WTC11 (cell line): ENCODE measurements at regions not wholly inside any gene's neighbourhood (a gene's known extent, or its start where the extent isn't known, plus 50 kb on each side); places are given as distances from the start of the nearest gene placed in this dataset.

ENCODE experiments used
- ATAC-seq: fragments of 200-7000 bp; cut with Tn5 transposase; 2 replicates; pipeline ENCODE4 v1.10.0; 2021; ENCODE audit warnings: mild to moderate bottlenecking, moderate library complexity
- CTCF ChIA-PET: fragments of 300-600 bp; sonication (Branson Sonifier 250); formaldehyde crosslinking; loops from one replicate; lab custom pipeline; 2021; ENCODE audit warnings: antibody characterized with exemption; lab: Charles Lee
- POLR2A ChIA-PET: fragments of 350-600 bp; sonication (Branson Sonifier 250); formaldehyde crosslinking; loops from one replicate; lab custom pipeline; 2021; ENCODE audit warnings: antibody characterized with exemption; lab: Charles Lee
- DNase-seq: peaks from one replicate; pipeline ENCODE4 v3.0.0; 2021; ENCODE audit warnings: low spot score
- H3K27ac Mint-ChIP-seq: 2 replicates; pipeline ENCODE4 v1.8.0; 2021; ENCODE audit warnings: mixed read lengths
- H3K27me3 Mint-ChIP-seq: 2 replicates; pipeline ENCODE4 v1.8.0; 2021; ENCODE audit warnings: low read depth, mild to moderate bottlenecking, moderate library complexity, mixed read lengths
- H3K36me3 Mint-ChIP-seq: 2 replicates; pipeline ENCODE4 v1.8.0; 2021; ENCODE audit warnings: mixed read lengths
- H3K4me1 Mint-ChIP-seq: 2 replicates; pipeline ENCODE4 v1.8.0; 2022; ENCODE audit warnings: mixed read lengths
- H3K4me3 Mint-ChIP-seq: 2 replicates; pipeline ENCODE4 v1.8.0; 2021; ENCODE audit warnings: mild to moderate bottlenecking, moderate library complexity, mixed read lengths
- H3K9me3 Mint-ChIP-seq: 2 replicates; pipeline ENCODE4 v1.8.0; 2021; ENCODE audit warnings: mixed read lengths
- ATF3 ChIP-seq: sonication (generic); formaldehyde crosslinking; conservative IDR thresholded peaks from 2 replicates; pipeline ENCODE4 v1.8.1; 2022; ENCODE audit warnings: mild to moderate bottlenecking, missing genetic modification reagents
- FOXJ3 ChIP-seq: sonication (generic); formaldehyde crosslinking; IDR thresholded peaks from 2 replicates; pipeline ENCODE4 v1.9.0; 2021; ENCODE audit warnings: missing genetic modification reagents, mild to moderate bottlenecking, borderline replicate concordance
- FOXK1 ChIP-seq: sonication (generic); formaldehyde crosslinking; IDR thresholded peaks from 2 replicates; pipeline ENCODE4 v1.8.0; 2022; ENCODE audit warnings: mild to moderate bottlenecking, moderate library complexity, missing genetic modification reagents
- IRF1 ChIP-seq: sonication (generic); formaldehyde crosslinking; IDR thresholded peaks from 2 replicates; pipeline ENCODE4 v1.8.0; 2023; ENCODE audit warnings: missing genetic modification reagents
- KAT7 ChIP-seq: sonication (generic); formaldehyde crosslinking; IDR thresholded peaks from 2 replicates; pipeline ENCODE4 v1.8.1; 2023; ENCODE audit warnings: missing genetic modification reagents, mild to moderate bottlenecking, borderline replicate concordance
- MAX ChIP-seq: sonication (generic); formaldehyde crosslinking; IDR thresholded peaks from 2 replicates; pipeline ENCODE4 v1.8.0; 2022; ENCODE audit warnings: mild to moderate bottlenecking, missing genetic modification reagents
- MXD4 ChIP-seq: fragments of 250-450 bp; sonication (Bioruptor Pico); IDR thresholded peaks from 2 replicates; pipeline ENCODE4 v1.8.0; 2021; ENCODE audit warnings: mild to moderate bottlenecking, moderate library complexity, borderline replicate concordance
- NFATC4 ChIP-seq: fragments of 250-450 bp; sonication (Bioruptor Pico); IDR thresholded peaks from 2 replicates; pipeline ENCODE4 v1.9.0; 2021; ENCODE audit warnings: mild to moderate bottlenecking
- NFE2L1 ChIP-seq: sonication (generic); formaldehyde crosslinking; IDR thresholded peaks from 2 replicates; pipeline ENCODE4 v1.8.1; 2023; ENCODE audit warnings: missing genetic modification reagents
- NFYB ChIP-seq: sonication (generic); formaldehyde crosslinking; conservative IDR thresholded peaks from 2 replicates; pipeline ENCODE4 v1.8.0; 2022; ENCODE audit warnings: low read depth, missing genetic modification reagents
- NR1H2 ChIP-seq: sonication (generic); formaldehyde crosslinking; IDR thresholded peaks from 2 replicates; pipeline ENCODE4 v1.9.0; 2021; ENCODE audit warnings: mild to moderate bottlenecking, moderate library complexity, missing genetic modification reagents
- OVOL2 ChIP-seq: fragments of 250-450 bp; sonication (Bioruptor Pico); IDR thresholded peaks from 2 replicates; pipeline ENCODE4 v1.9.0; 2021; ENCODE audit warnings: mild to moderate bottlenecking, borderline replicate concordance
- PRRX2 ChIP-seq: fragments of 250-450 bp; sonication (Bioruptor Pico); IDR thresholded peaks from 2 replicates; pipeline ENCODE4 v1.8.0; 2021; ENCODE audit warnings: mild to moderate bottlenecking
- RORB ChIP-seq: fragments of 250-450 bp; sonication (Bioruptor Pico); IDR thresholded peaks from 2 replicates; pipeline ENCODE4 v1.9.0; 2021; ENCODE audit warnings: mild to moderate bottlenecking
- SMAD3 ChIP-seq: sonication (generic); formaldehyde crosslinking; IDR thresholded peaks from 2 replicates; pipeline ENCODE4 v1.8.0; 2022; ENCODE audit warnings: missing genetic modification reagents, mild to moderate bottlenecking, borderline replicate concordance
- ZBTB43 ChIP-seq: sonication (generic); formaldehyde crosslinking; IDR thresholded peaks from 2 replicates; pipeline ENCODE4 v1.8.1; 2023; ENCODE audit warnings: mild to moderate bottlenecking, missing genetic modification reagents
- ZNF121 ChIP-seq: sonication (generic); formaldehyde crosslinking; IDR thresholded peaks from 2 replicates; pipeline ENCODE4 v1.8.0; 2023; ENCODE audit warnings: missing genetic modification reagents
- ZNF232 ChIP-seq: sonication (generic); formaldehyde crosslinking; IDR thresholded peaks from 2 replicates; pipeline ENCODE4 v1.8.0; 2022; ENCODE audit warnings: mild to moderate bottlenecking, missing genetic modification reagents
- ZNF263 ChIP-seq: sonication (generic); formaldehyde crosslinking; IDR thresholded peaks from 2 replicates; pipeline ENCODE4 v1.8.1; 2022; ENCODE audit warnings: low read depth, mild to moderate bottlenecking, moderate library complexity, missing genetic modification reagents
- ZNF423 ChIP-seq: fragments of 250-450 bp; sonication (Bioruptor Pico); IDR thresholded peaks from 2 replicates; pipeline ENCODE4 v2.1.2; 2022; ENCODE audit warnings: mild to moderate bottlenecking, moderate library complexity
- ZNF671 ChIP-seq: fragments of 250-450 bp; sonication (Bioruptor Pico); IDR thresholded peaks from 2 replicates; pipeline ENCODE4 v1.8.0; 2021; ENCODE audit warnings: mild to moderate bottlenecking
- ZSCAN18 ChIP-seq: fragments of 250-450 bp; sonication (Bioruptor Pico); IDR thresholded peaks from 2 replicates; pipeline ENCODE4 v2.1.2; 2022; ENCODE audit warnings: mild to moderate bottlenecking, moderate library complexity

- Mint-ChIP-seq H3K27ac (no peak overlapping the region), H3K36me3 (no peaks in the 10 kb centered on the region), H3K9me3 (no peaks in the 10 kb centered on the region), H3K4me3 (no peak overlapping the region), H3K27me3 (no peaks in the 10 kb centered on the region), H3K4me1 (peaks cover 26% of the 10 kb centered on the region)
- CTCF ChIA-PET = no interaction called here
- no peak for ATAC-seq
- TF ChIP-seq ZSCAN18 (CRISPR knock-in tag) (no peak), MXD4 (CRISPR knock-in tag) (no peak), NFYB (CRISPR knock-in tag) (no peak), ZNF423 (CRISPR knock-in tag) (no peak), ZBTB43 (CRISPR knock-in tag) (no peak), SMAD3 (CRISPR knock-in tag) (no peak), NR1H2 (CRISPR knock-in tag) (no peak), NFATC4 (CRISPR knock-in tag) (no peak), FOXJ3 (CRISPR knock-in tag) (no peak), IRF1 (CRISPR knock-in tag) (no peak), OVOL2 (CRISPR knock-in tag) (no peak), KAT7 (CRISPR knock-in tag) (no peak), ZNF121 (CRISPR knock-in tag) (no peak)
- POLR2A ChIA-PET = interaction anchor here (0.6 kb wide), 1 partner anchor 367 kb away, joined by 3 read pairs; no protein-coding TSS in a partner anchor
- DNase-seq = no peak
Measured at GRCh38 chr9:74331607-74332006, 165.5 kb upstream of the RORB start.

- Mint-ChIP-seq H3K9me3 (no peaks in the 10 kb centered on the region), H3K4me3 (no peak overlapping the region), H3K27me3 (no peaks in the 10 kb centered on the region), H3K36me3 (no peaks in the 10 kb centered on the region), H3K27ac (no peak overlapping the region), H3K4me1 (peaks cover 31% of the 10 kb centered on the region)
- TF ChIP-seq NFE2L1 (CRISPR knock-in tag) = no peak
- no peak for TF ChIP-seq ZNF232 (CRISPR knock-in tag)
- TF ChIP-seq ATF3 (CRISPR knock-in tag) = no peak
- TF ChIP-seq ZNF671 (CRISPR knock-in tag) = no peak
- TF ChIP-seq PRRX2 (CRISPR knock-in tag) = no peak
- TF ChIP-seq RORB (CRISPR knock-in tag) = no peak
- no peak for TF ChIP-seq FOXK1 (CRISPR knock-in tag)
- TF ChIP-seq MAX (CRISPR knock-in tag) = no peak
- no peak for TF ChIP-seq NFATC4 (CRISPR knock-in tag)
- no peak for TF ChIP-seq ZNF263 (CRISPR knock-in tag)
- ATAC-seq (no peak), DNase-seq (no peak)
- ChIA-PET CTCF (no interaction called here), POLR2A (no interaction called here)
Measured at GRCh38 chr9:74333384-74334032, 163.6 kb upstream of the RORB start.
